Endothelial cell of umbilical vein (primary cell): ENCODE measurements at regions not wholly inside any gene's neighbourhood (a gene's known extent, or its start where the extent isn't known, plus 50 kb on each side); places are given as distances from the start of the nearest gene placed in this dataset.

Experiments
- JUN ChIP-seq: IDR thresholded peaks from 2 replicates; pipeline ENCODE4 v1.6.1; 2011; ENCODE audit warnings: borderline replicate concordance, low read depth; ENCODE audit not compliant: insufficient read length, insufficient read depth
- MAX ChIP-seq: IDR thresholded peaks from 2 replicates; pipeline ENCODE4 v1.6.1; 2011; ENCODE audit not compliant: insufficient read depth, insufficient read length
- POLR2A ChIP-seq: IDR thresholded peaks from 2 replicates; pipeline ENCODE4 v1.6.1; 2012; ENCODE audit warnings: low read depth, mild to moderate bottlenecking, control low read depth, low read length
- POLR2AphosphoS5 ChIP-seq: IDR thresholded peaks from 2 replicates; pipeline ENCODE4 v1.6.1; 2012; ENCODE audit warnings: low read depth, mild to moderate bottlenecking, control low read depth, low read length, moderate library complexity; ENCODE audit not compliant: insufficient read depth
- TF ChIP-seq, protein P1 (sequence below), 2 donors: IDR thresholded peaks; 1 replicate in 1 of 2; 2 replicates in 1 of 2; pipeline ENCODE4 v1.5.1; 2011; ENCODE audit warnings: low read length in 2 of 2, mild to moderate bottlenecking in 2 of 2, moderate library complexity in 2 of 2, control low read depth in 1 of 2, inconsistent platforms in 1 of 2, low read depth in 1 of 2; ENCODE audit not compliant: insufficient read depth in 1 of 2; ENCODE audit errors: extremely low read depth in 1 of 2

DNA sequence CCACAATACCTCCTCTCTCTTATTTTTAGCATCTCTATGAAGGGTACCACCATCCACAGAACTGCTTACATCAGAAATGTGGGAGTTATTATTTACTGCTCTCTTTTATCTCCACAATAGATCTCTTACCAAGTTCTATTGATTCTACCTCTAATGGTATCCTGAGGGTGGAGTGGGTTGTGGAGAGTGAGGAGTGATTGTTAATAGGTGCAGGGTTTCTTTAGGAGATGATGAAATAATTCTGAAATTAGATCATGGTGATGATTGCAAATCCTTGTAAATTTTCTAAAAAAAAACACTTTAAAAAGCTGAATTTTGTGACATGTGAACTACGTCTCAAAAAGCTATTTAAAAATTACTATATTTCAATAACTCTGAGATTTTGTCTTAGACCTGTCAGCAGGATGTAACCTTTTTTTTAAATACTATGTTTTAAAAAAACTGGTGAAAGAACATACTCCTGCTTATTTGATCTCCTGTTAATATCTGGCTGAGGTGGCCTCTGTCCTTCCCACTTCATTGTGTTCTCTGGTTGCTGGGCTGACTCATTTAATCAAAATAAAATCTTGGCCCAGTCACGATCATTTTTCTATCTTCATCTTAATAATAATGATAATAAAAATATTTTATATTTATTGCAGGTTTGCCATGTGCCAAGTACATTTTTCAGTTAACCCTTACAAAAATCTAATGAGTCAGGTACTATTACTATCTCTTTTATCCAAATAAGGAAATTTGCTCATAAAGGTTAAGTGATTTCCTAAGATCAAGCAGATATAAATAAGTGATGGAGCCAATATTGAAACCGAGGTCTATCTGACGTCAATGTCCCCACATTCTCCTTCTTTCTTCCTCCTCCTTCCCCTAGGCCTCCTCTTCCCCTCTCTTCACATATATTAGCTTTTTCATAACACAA, 73.5 kb downstream of the GLUD2 start:
- TF ChIP-seq JUN: no peak
- TF ChIP-seq, protein P1, sequence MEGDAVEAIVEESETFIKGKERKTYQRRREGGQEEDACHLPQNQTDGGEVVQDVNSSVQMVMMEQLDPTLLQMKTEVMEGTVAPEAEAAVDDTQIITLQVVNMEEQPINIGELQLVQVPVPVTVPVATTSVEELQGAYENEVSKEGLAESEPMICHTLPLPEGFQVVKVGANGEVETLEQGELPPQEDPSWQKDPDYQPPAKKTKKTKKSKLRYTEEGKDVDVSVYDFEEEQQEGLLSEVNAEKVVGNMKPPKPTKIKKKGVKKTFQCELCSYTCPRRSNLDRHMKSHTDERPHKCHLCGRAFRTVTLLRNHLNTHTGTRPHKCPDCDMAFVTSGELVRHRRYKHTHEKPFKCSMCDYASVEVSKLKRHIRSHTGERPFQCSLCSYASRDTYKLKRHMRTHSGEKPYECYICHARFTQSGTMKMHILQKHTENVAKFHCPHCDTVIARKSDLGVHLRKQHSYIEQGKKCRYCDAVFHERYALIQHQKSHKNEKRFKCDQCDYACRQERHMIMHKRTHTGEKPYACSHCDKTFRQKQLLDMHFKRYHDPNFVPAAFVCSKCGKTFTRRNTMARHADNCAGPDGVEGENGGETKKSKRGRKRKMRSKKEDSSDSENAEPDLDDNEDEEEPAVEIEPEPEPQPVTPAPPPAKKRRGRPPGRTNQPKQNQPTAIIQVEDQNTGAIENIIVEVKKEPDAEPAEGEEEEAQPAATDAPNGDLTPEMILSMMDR (IDR thresholded peaks at IDR 0.05; ENCODE audit: extremely low read depth in 1 of 2, insufficient read depth in 1 of 2, low read depth in 1 of 2, low read length in 2 of 2): no peak
- no peak for TF ChIP-seq POLR2A
- no peak for TF ChIP-seq MAX
- TF ChIP-seq POLR2AphosphoS5: no peak
